SK-N-SH (cell line): ENCODE measurements at regions not wholly inside any gene's neighbourhood (a gene's known extent, or its start where the extent isn't known, plus 50 kb on each side); places are given as distances from the start of the nearest gene placed in this dataset.

ENCODE experiments used
- CTCF ChIA-PET: fragments of 300-600, 350-600 bp; formaldehyde crosslinking; extraction: SDS; loops from one replicate; lab custom pipeline; 2021; lab: Yijun Ruan, JAX
- POLR2A ChIA-PET: fragments of 350-600 bp; sonication (Branson Sonifier 250); formaldehyde crosslinking; extraction: SDS; loops from one replicate; lab custom pipeline; 2020; ENCODE audit warnings: antibody characterized with exemption, inconsistent platforms; lab: Yijun Ruan, JAX
- DNase-seq: peaks from one replicate; pipeline ENCODE4 v3.0.0; 2012
- H2AFZ ChIP-seq: fragments of 200-600 bp; sonication (generic); 2 replicates; pipeline ENCODE4 v1.8.1; 2016; ENCODE audit warnings: antibody characterized with exemption, mild to moderate bottlenecking, low read depth
- H3F3A ChIP-seq: fragments of 200-600 bp; sonication (generic); replicated peaks from 2 replicates; pipeline ENCODE3; 2016; ENCODE audit warnings: antibody characterized with exemption, mild to moderate bottlenecking; ENCODE audit not compliant: insufficient read depth
- H3K27ac ChIP-seq, 2 experiments: fragments of 200-500 bp in 1 of 2; fragments of 200-600 bp in 1 of 2; sonication (Bioruptor generic) in 1 of 2; sonication (generic), shearing (Covaris generic) in 1 of 2; 2 replicates each; pipeline versions ENCODE4 v1.5.1 to v1.6.1; 2014 to 2016; ENCODE audit warnings: low read depth in 2 of 2, inconsistent platforms in 1 of 2, low read length in 1 of 2, mild to moderate bottlenecking in 1 of 2, mixed read lengths in 1 of 2
- H3K27me3 ChIP-seq: fragments of 200-600 bp; sonication (generic), shearing (Covaris generic); 2 replicates; pipeline ENCODE4 v1.6.1; 2016; ENCODE audit warnings: mixed run types; ENCODE audit not compliant: insufficient read depth
- H3K36me3 ChIP-seq, 2 experiments: fragments of 200-500 bp in 1 of 2; fragments of 200-600 bp in 1 of 2; sonication (Bioruptor generic) in 1 of 2; sonication (generic) in 1 of 2; replicated peaks in 1 of 2; 2 replicates each; pipeline versions ENCODE3 to v1.5.1; 2014 to 2016; ENCODE audit warnings: low read length in 1 of 2, mild to moderate bottlenecking in 1 of 2; ENCODE audit not compliant: insufficient read depth in 2 of 2, control insufficient read depth in 1 of 2
- H3K4me1 ChIP-seq, 2 experiments: fragments of 200-500 bp in 1 of 2; fragments of 200-600 bp in 1 of 2; sonication (Bioruptor generic) in 1 of 2; sonication (generic), shearing (Covaris generic) in 1 of 2; 2 replicates each; pipeline versions ENCODE4 v1.5.1 to v1.6.1; 2014 to 2016; ENCODE audit warnings: low read depth in 1 of 2, low read length in 1 of 2, mixed run types in 1 of 2; ENCODE audit not compliant: insufficient read depth in 2 of 2, control insufficient read depth in 1 of 2
- H3K4me2 ChIP-seq: fragments of 200-600 bp; sonication (generic), shearing (Covaris generic); 2 replicates; pipeline ENCODE4 v1.6.1; 2017; ENCODE audit warnings: mixed run types
- H3K4me3 ChIP-seq, 2 experiments: fragments of 200-500 bp in 1 of 2; fragments of 200-600 bp in 1 of 2; sonication (Bioruptor generic) in 1 of 2; sonication (generic), shearing (Covaris generic) in 1 of 2; 2 replicates each; pipeline versions ENCODE4 v1.5.1 to v1.8.1; 2014 to 2016; ENCODE audit warnings: low read depth in 2 of 2, inconsistent platforms in 1 of 2, low read length in 1 of 2, mild to moderate bottlenecking in 1 of 2, mixed read lengths in 1 of 2, moderate library complexity in 1 of 2
- H3K79me2 ChIP-seq: fragments of 200-600 bp; sonication (generic); 2 replicates; pipeline ENCODE4 v1.8.1; 2017; ENCODE audit warnings: mild to moderate bottlenecking; ENCODE audit not compliant: insufficient read depth
- H3K9ac ChIP-seq: fragments of 200-600 bp; sonication (generic); 2 replicates; pipeline ENCODE4 v1.6.1; 2017; ENCODE audit warnings: mixed run types
- H3K9me2 ChIP-seq: fragments of 200-600 bp; sonication (generic); 2 replicates; pipeline ENCODE4 v1.6.1; 2017; ENCODE audit warnings: mixed run types
- H3K9me3 ChIP-seq: fragments of 200-600 bp; sonication (generic); 2 replicates; pipeline ENCODE4 v1.6.1; 2017; ENCODE audit warnings: mixed run types, mild to moderate bottlenecking, moderate library complexity
- H4K20me1 ChIP-seq: fragments of 200-600 bp; sonication (generic); 2 replicates; pipeline ENCODE4 v1.6.1; 2017; ENCODE audit warnings: mild to moderate bottlenecking, mixed run types; ENCODE audit not compliant: insufficient read depth
- FOSL2 ChIP-seq: IDR thresholded peaks from 2 replicates; pipeline ENCODE4 v1.4.0; 2012; ENCODE audit warnings: low read depth, mild to moderate bottlenecking, moderate library complexity, borderline replicate concordance
- FOXM1 ChIP-seq: IDR thresholded peaks from 2 replicates; pipeline ENCODE4 v1.4.0; 2012; ENCODE audit warnings: low read depth, mild to moderate bottlenecking
- MEF2A ChIP-seq: IDR thresholded peaks from 2 replicates; pipeline ENCODE4 v1.4.0; 2012; ENCODE audit warnings: low read depth, borderline replicate concordance
- NRF1 ChIP-seq: IDR thresholded peaks from 2 replicates; pipeline ENCODE4 v1.6.1; 2012; ENCODE audit warnings: low read depth, mild to moderate bottlenecking, low read length
- RAD21 ChIP-seq: IDR thresholded peaks from 2 replicates; pipeline ENCODE4 v1.6.1; 2012; ENCODE audit warnings: mild to moderate bottlenecking, low read length
- RCOR1 ChIP-seq: fragments of 150-350 bp; IDR thresholded peaks from 2 replicates; pipeline ENCODE4 v1.6.1; 2017; ENCODE audit warnings: antibody characterized with exemption, low read length
- TAF1 ChIP-seq: IDR thresholded peaks from 2 replicates; pipeline ENCODE4 v1.6.1; 2012; ENCODE audit warnings: low read depth, mild to moderate bottlenecking, low read length, moderate library complexity, borderline replicate concordance
- TCF12 ChIP-seq: IDR thresholded peaks from 2 replicates; pipeline ENCODE4 v1.4.0; 2012
- WGBS: methylation state at CpG from one replicate; pipeline ENCODE4 v1.1.6; 2017; ENCODE audit warnings: low lambda C conversion rate; 5-methylcytosine and 5-hydroxymethylcytosine counted together
- TF ChIP-seq, protein P1 (sequence below): IDR thresholded peaks from 2 replicates; pipeline ENCODE4 v1.4.0; 2012; ENCODE audit warnings: low read depth, borderline replicate concordance
- TF ChIP-seq, protein P2 (sequence below): IDR thresholded peaks from 2 replicates; pipeline ENCODE4 v1.4.0; 2012; ENCODE audit warnings: low read depth
- TF ChIP-seq, protein P3 (sequence below): IDR thresholded peaks from 2 replicates; pipeline ENCODE4 v1.4.0; 2012; ENCODE audit warnings: low read depth, borderline replicate concordance
- TF ChIP-seq, protein P4 (sequence below): IDR thresholded peaks from 2 replicates; pipeline ENCODE4 v1.6.1; 2012; ENCODE audit warnings: mild to moderate bottlenecking, low read depth, low read length, moderate library complexity

DNA sequence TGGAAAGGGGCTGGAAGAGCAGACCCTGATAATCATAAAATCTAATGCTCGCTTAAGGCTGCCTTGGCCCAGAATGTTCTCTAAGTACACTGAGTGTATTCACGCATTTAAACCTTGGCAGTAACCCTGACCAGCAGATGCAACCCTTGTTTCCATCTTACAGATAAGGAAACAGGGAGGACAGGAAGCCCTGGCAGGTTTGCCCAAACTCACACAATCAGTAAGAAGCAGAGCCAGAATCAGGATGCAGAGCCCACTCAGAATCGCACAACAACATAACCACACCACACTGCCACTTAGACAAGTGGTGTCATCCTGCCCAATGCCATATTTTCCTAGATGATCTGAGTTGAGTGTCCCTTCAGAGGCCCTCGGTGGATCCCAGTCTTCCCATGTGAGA lies 214.5 kb upstream of the HES1 start:
- CTCF ChIA-PET, result no interaction called here
- 60% methylated on average over 2 of the region's 4 CpGs for WGBS

More for the DNA sequence above, 214.5 kb upstream of the HES1 start:
- Histone ChIP-seq H3K4me3 (no peak overlapping the region), H4K20me1 (no peaks in the 10 kb centered on the region), H3K27me3 (no peaks in the 10 kb centered on the region), H3K79me2 (no peaks in the 10 kb centered on the region), H3K36me3 (no peaks in the 10 kb centered on the region), H3F3A (no peaks in the 10 kb centered on the region), H3K9me3 (no peaks in the 10 kb centered on the region), H3K4me1 (no peaks in the 10 kb centered on the region; a peak in 1 of 4 replicates), H2AFZ (no peak overlapping the region), H3K9me2 (no peaks in the 10 kb centered on the region), H3K9ac (no peak overlapping the region), H3K27ac (no peak overlapping the region), H3K4me2 (no peak overlapping the region)
- TF ChIP-seq, protein P1, sequence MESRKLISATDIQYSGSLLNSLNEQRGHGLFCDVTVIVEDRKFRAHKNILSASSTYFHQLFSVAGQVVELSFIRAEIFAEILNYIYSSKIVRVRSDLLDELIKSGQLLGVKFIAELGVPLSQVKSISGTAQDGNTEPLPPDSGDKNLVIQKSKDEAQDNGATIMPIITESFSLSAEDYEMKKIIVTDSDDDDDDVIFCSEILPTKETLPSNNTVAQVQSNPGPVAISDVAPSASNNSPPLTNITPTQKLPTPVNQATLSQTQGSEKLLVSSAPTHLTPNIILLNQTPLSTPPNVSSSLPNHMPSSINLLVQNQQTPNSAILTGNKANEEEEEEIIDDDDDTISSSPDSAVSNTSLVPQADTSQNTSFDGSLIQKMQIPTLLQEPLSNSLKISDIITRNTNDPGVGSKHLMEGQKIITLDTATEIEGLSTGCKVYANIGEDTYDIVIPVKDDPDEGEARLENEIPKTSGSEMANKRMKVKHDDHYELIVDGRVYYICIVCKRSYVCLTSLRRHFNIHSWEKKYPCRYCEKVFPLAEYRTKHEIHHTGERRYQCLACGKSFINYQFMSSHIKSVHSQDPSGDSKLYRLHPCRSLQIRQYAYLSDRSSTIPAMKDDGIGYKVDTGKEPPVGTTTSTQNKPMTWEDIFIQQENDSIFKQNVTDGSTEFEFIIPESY, result no peak
- no peak for TF ChIP-seq TCF12
- TF ChIP-seq, protein P2, sequence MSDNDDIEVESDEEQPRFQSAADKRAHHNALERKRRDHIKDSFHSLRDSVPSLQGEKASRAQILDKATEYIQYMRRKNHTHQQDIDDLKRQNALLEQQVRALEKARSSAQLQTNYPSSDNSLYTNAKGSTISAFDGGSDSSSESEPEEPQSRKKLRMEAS, result no peak
- no peak for TF ChIP-seq TAF1
- no peak for TF ChIP-seq NRF1
- no peak for TF ChIP-seq FOSL2
- TF ChIP-seq FOXM1, result no peak
- TF ChIP-seq MEF2A, result no peak
- no peak for TF ChIP-seq RCOR1
- TF ChIP-seq, protein P3, sequence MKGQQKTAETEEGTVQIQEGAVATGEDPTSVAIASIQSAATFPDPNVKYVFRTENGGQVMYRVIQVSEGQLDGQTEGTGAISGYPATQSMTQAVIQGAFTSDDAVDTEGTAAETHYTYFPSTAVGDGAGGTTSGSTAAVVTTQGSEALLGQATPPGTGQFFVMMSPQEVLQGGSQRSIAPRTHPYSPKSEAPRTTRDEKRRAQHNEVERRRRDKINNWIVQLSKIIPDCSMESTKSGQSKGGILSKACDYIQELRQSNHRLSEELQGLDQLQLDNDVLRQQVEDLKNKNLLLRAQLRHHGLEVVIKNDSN, result no peak
- TF ChIP-seq, protein P4, sequence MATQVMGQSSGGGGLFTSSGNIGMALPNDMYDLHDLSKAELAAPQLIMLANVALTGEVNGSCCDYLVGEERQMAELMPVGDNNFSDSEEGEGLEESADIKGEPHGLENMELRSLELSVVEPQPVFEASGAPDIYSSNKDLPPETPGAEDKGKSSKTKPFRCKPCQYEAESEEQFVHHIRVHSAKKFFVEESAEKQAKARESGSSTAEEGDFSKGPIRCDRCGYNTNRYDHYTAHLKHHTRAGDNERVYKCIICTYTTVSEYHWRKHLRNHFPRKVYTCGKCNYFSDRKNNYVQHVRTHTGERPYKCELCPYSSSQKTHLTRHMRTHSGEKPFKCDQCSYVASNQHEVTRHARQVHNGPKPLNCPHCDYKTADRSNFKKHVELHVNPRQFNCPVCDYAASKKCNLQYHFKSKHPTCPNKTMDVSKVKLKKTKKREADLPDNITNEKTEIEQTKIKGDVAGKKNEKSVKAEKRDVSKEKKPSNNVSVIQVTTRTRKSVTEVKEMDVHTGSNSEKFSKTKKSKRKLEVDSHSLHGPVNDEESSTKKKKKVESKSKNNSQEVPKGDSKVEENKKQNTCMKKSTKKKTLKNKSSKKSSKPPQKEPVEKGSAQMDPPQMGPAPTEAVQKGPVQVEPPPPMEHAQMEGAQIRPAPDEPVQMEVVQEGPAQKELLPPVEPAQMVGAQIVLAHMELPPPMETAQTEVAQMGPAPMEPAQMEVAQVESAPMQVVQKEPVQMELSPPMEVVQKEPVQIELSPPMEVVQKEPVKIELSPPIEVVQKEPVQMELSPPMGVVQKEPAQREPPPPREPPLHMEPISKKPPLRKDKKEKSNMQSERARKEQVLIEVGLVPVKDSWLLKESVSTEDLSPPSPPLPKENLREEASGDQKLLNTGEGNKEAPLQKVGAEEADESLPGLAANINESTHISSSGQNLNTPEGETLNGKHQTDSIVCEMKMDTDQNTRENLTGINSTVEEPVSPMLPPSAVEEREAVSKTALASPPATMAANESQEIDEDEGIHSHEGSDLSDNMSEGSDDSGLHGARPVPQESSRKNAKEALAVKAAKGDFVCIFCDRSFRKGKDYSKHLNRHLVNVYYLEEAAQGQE, result no peak
- TF ChIP-seq RAD21, result no peak
- POLR2A ChIA-PET, result interaction anchor here (0.5 kb wide), 1 partner anchor 530 kb away, joined by 4 read pairs; no protein-coding TSS in a partner anchor
- no peak for DNase-seq
